Liver (tissue), 8 donors: ENCODE measurements at regions not wholly inside any gene's neighbourhood (a gene's known extent, or its start where the extent isn't known, plus 50 kb on each side); places are given as distances from the start of the nearest gene placed in this dataset.

Source experiments
- DNase-seq: peaks from one replicate; pipeline ENCODE4 v3.0.0-alpha.2; 2017; ENCODE audit warnings: low spot score
- H3K27ac ChIP-seq, 2 donors: one replicate each; pipeline ENCODE4 v1.7.0; 2013; ENCODE audit warnings: inconsistent platforms in 2 of 2, low read length in 2 of 2, control low read depth in 1 of 2, low read depth in 1 of 2, mild to moderate bottlenecking in 1 of 2
- H3K27me3 ChIP-seq, 4 donors: one replicate each; pipeline versions ENCODE4 v1.6.1 to v1.7.0; 2013; ENCODE audit warnings: low read length in 3 of 4, inconsistent platforms in 1 of 4, mild to moderate bottlenecking in 1 of 4, moderate library complexity in 1 of 4; ENCODE audit not compliant: control insufficient read depth in 4 of 4, insufficient read depth in 4 of 4
- H3K36me3 ChIP-seq, 4 donors: one replicate each; pipeline versions ENCODE4 v1.6.1 to v1.7.0; 2013; ENCODE audit warnings: low read length in 3 of 4, mild to moderate bottlenecking in 3 of 4, low read depth in 1 of 4, moderate library complexity in 1 of 4; ENCODE audit not compliant: control insufficient read depth in 4 of 4, insufficient read depth in 3 of 4
- H3K4me1 ChIP-seq, 4 donors: one replicate each; pipeline versions ENCODE4 v1.6.1 to v1.7.0; 2013; ENCODE audit warnings: low read length in 3 of 4, mild to moderate bottlenecking in 3 of 4, moderate library complexity in 1 of 4; ENCODE audit not compliant: control insufficient read depth in 4 of 4, insufficient read depth in 4 of 4
- H3K4me3 ChIP-seq, 3 donors: one replicate each; pipeline versions ENCODE4 v1.6.1 to v1.7.0; 2013; ENCODE audit warnings: low read length in 3 of 3, control low read depth in 1 of 3, low read depth in 1 of 3, mild to moderate bottlenecking in 1 of 3
- H3K9ac ChIP-seq, 2 donors: one replicate each; pipeline ENCODE4 v1.7.0; 2013; ENCODE audit warnings: low read length in 2 of 2, mild to moderate bottlenecking in 2 of 2, moderate library complexity in 2 of 2, control low read depth in 1 of 2, low read depth in 1 of 2
- H3K9me3 ChIP-seq, 4 donors: one replicate each; pipeline versions ENCODE4 v1.6.1 to v1.7.0; 2013; ENCODE audit warnings: low read length in 3 of 4; ENCODE audit not compliant: control insufficient read depth in 4 of 4
- EGR1 ChIP-seq, 2 donors: IDR thresholded peaks; 2 replicates each; pipeline ENCODE4 v1.6.1; 2016 to 2018; ENCODE audit warnings: antibody characterized with exemption in 2 of 2, low read depth in 2 of 2
- FOXA1 ChIP-seq: IDR thresholded peaks from 2 replicates; pipeline ENCODE4 v1.6.1; 2016; ENCODE audit warnings: antibody characterized with exemption
- FOXA2 ChIP-seq: IDR thresholded peaks from 2 replicates; pipeline ENCODE4 v1.6.1; 2016; ENCODE audit warnings: antibody characterized with exemption
- GABPA ChIP-seq, 2 donors: IDR thresholded peaks in 1 of 2; conservative IDR thresholded peaks in 1 of 2; 2 replicates each; pipeline ENCODE4 v1.6.1; 2016; ENCODE audit warnings: antibody characterized with exemption in 2 of 2, mild to moderate bottlenecking in 1 of 2, moderate library complexity in 1 of 2
- HNF4A ChIP-seq, 2 donors: conservative IDR thresholded peaks; 2 replicates each; pipeline ENCODE4 v1.6.1; 2016; ENCODE audit warnings: antibody characterized with exemption in 2 of 2, mild to moderate bottlenecking in 2 of 2
- HNF4G ChIP-seq: IDR thresholded peaks from 2 replicates; pipeline ENCODE4 v1.6.1; 2016; ENCODE audit warnings: antibody characterized with exemption
- JUND ChIP-seq, 2 donors: IDR thresholded peaks; 2 replicates each; pipeline ENCODE4 v1.6.1; 2016; ENCODE audit warnings: antibody characterized with exemption in 2 of 2
- RXRA ChIP-seq, 2 donors: IDR thresholded peaks; 2 replicates each; pipeline ENCODE4 v1.6.1; 2017 to 2018; ENCODE audit warnings: antibody characterized with exemption in 2 of 2, mild to moderate bottlenecking in 1 of 2
- SP1 ChIP-seq: IDR thresholded peaks from 2 replicates; pipeline ENCODE4 v1.6.1; 2018; ENCODE audit warnings: antibody characterized with exemption, mild to moderate bottlenecking
- WGBS: extraction: QIAGEN DNeasy Blood & Tissue Kit; methylation state at CpG from one replicate; pipeline ENCODE4 v1.1.7; 2013; 5-methylcytosine and 5-hydroxymethylcytosine counted together
- TF ChIP-seq, protein P1 (sequence below): IDR thresholded peaks from 2 replicates; pipeline ENCODE4 v1.6.1; 2016; ENCODE audit warnings: antibody characterized with exemption
- TF ChIP-seq, protein P2 (sequence below): fragments of 150-350 bp; IDR thresholded peaks from 2 replicates; pipeline ENCODE4 v1.5.1; 2017; ENCODE audit warnings: improper control_type of control experiment, low read depth, low read length; ENCODE audit not compliant: missing input control
- TF ChIP-seq, protein P3 (sequence below): IDR thresholded peaks from 2 replicates; pipeline ENCODE4 v1.6.1; 2016; ENCODE audit warnings: antibody characterized with exemption, mild to moderate bottlenecking
- TF ChIP-seq, protein P4 (sequence below): IDR thresholded peaks from 2 replicates; pipeline ENCODE4 v1.6.1; 2016; ENCODE audit warnings: antibody characterized with exemption
- donor health status: healthy.
- donor health status: healthy.
- donor health status: healthy.
- donor health status: healthy.
- donor health status: healthy.

DNA sequence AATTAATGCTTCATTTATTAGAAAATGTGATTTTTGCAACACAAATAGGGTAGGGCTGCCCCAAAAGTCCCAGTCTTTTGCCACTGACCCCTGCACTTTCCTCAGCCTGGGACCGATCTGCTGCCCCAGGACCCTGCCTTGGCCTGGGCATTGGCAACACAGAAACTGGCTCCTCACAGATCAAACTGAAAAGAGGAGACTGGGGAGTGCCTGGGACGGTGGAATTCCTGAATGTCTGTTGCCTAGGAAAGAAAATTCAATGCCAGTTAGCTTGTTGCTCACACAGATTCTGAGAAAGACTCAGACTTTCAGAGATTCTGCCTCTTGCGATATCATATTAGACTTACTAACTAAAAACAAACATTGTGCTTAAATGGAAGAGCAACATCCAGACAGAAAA, 211.2 kb downstream of the VAPA start (continued):
- TF ChIP-seq, protein P1, sequence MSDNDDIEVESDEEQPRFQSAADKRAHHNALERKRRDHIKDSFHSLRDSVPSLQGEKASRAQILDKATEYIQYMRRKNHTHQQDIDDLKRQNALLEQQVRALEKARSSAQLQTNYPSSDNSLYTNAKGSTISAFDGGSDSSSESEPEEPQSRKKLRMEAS: no peak
- TF ChIP-seq HNF4G (no peak), FOXA1 (no peak), RXRA (IDR thresholded peaks at IDR 0.05) (no peak), FOXA2 (no peak), EGR1 (IDR thresholded peaks at IDR 0.05; ENCODE audit: low read depth in 2 of 2) (no peak)

- Histone ChIP-seq H3K4me3 (no peak overlapping the region), H3K9me3 (no peaks in the 10 kb centered on the region), H3K9ac (no peak overlapping the region), H3K27me3 (peaks cover 0 to 5% (median 0%) of the 10 kb centered on the region in 4 donors), H3K36me3 (no peaks in the 10 kb centered on the region), H3K4me1 (peaks cover 1 to 7% (median 5%) of the 10 kb centered on the region in 4 donors), H3K27ac (no peak overlapping the region)
- 72% methylated on average over 5 of the region's 5 CpGs for WGBS
- TF ChIP-seq SP1 (no peak), FOXA1 (no peak), GABPA (IDR thresholded peaks at IDR 0.05 in 1 of 2, conservative IDR thresholded peaks at IDR 0.05 in 1 of 2) (no peak), HNF4A (conservative IDR thresholded peaks at IDR 0.05) (no peak)
- TF ChIP-seq, protein P2, sequence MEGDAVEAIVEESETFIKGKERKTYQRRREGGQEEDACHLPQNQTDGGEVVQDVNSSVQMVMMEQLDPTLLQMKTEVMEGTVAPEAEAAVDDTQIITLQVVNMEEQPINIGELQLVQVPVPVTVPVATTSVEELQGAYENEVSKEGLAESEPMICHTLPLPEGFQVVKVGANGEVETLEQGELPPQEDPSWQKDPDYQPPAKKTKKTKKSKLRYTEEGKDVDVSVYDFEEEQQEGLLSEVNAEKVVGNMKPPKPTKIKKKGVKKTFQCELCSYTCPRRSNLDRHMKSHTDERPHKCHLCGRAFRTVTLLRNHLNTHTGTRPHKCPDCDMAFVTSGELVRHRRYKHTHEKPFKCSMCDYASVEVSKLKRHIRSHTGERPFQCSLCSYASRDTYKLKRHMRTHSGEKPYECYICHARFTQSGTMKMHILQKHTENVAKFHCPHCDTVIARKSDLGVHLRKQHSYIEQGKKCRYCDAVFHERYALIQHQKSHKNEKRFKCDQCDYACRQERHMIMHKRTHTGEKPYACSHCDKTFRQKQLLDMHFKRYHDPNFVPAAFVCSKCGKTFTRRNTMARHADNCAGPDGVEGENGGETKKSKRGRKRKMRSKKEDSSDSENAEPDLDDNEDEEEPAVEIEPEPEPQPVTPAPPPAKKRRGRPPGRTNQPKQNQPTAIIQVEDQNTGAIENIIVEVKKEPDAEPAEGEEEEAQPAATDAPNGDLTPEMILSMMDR: no peak
- TF ChIP-seq, protein P3, sequence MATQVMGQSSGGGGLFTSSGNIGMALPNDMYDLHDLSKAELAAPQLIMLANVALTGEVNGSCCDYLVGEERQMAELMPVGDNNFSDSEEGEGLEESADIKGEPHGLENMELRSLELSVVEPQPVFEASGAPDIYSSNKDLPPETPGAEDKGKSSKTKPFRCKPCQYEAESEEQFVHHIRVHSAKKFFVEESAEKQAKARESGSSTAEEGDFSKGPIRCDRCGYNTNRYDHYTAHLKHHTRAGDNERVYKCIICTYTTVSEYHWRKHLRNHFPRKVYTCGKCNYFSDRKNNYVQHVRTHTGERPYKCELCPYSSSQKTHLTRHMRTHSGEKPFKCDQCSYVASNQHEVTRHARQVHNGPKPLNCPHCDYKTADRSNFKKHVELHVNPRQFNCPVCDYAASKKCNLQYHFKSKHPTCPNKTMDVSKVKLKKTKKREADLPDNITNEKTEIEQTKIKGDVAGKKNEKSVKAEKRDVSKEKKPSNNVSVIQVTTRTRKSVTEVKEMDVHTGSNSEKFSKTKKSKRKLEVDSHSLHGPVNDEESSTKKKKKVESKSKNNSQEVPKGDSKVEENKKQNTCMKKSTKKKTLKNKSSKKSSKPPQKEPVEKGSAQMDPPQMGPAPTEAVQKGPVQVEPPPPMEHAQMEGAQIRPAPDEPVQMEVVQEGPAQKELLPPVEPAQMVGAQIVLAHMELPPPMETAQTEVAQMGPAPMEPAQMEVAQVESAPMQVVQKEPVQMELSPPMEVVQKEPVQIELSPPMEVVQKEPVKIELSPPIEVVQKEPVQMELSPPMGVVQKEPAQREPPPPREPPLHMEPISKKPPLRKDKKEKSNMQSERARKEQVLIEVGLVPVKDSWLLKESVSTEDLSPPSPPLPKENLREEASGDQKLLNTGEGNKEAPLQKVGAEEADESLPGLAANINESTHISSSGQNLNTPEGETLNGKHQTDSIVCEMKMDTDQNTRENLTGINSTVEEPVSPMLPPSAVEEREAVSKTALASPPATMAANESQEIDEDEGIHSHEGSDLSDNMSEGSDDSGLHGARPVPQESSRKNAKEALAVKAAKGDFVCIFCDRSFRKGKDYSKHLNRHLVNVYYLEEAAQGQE: no peak
- TF ChIP-seq, protein P4, sequence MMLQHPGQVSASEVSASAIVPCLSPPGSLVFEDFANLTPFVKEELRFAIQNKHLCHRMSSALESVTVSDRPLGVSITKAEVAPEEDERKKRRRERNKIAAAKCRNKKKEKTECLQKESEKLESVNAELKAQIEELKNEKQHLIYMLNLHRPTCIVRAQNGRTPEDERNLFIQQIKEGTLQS: no peak
- no peak for DNase-seq
These were observed 213.9 kb downstream of the VAPA start for GRCh38 chr18:10127729-10128128.

GRCh38 chr18:10128921-10129501, 215.2 kb downstream of the VAPA start:
- Histone ChIP-seq H3K9me3 (no peaks in the 10 kb centered on the region), H3K4me1 (peaks cover 1 to 7% (median 5%) of the 10 kb centered on the region in 4 donors), H3K36me3 (no peaks in the 10 kb centered on the region), H3K4me3 (no peak overlapping the region), H3K27ac (no peak overlapping the region), H3K9ac (no peak overlapping the region), H3K27me3 (peaks cover 0 to 12% (median 0%) of the 10 kb centered on the region in 4 donors)
- no peak for DNase-seq
- TF ChIP-seq SP1 (no peak), HNF4G (no peak), FOXA2 (no peak), JUND (IDR thresholded peaks at IDR 0.05) (no peak), RXRA (IDR thresholded peaks at IDR 0.05) (no peak)
- TF ChIP-seq, protein P2: no peak
- TF ChIP-seq, protein P3: no peak
- TF ChIP-seq, protein P1: no peak
- WGBS: 71% methylated on average over 8 of the region's 8 CpGs
